ENCODE measurements at regions not wholly inside any gene's neighbourhood (a gene's known extent, or its start where the extent isn't known, plus 50 kb on each side); places are given as distances from the start of the nearest gene placed in this dataset.

DNA sequence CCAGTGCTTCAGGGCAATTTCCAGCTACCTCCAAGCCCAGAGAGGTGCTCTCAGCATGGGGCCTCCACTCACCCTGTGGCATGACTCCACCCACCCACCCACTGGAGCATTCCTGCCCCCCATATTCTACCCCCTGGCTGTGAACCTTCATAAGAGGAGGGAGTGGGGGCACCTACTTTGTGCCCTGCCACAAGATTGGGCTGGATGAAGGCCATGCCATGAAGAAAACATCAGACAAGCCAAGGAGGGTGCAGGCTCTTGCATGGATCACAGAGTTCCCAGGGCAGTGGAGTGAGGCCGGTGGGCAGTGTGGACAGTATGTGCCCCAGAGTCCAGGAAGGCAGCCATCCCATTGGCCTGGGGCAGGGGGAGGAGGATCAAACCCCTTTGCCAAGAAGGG lies 97.8 kb downstream of the UQCRFS1 start:
- TF ChIP-seq CTCF (IDR thresholded peaks at IDR 0.05; ENCODE audit: control extremely low read depth, extremely low read depth, low read depth, missing control alignments): no peak
- no peak for DNase-seq (ENCODE audit: extremely low spot score)
- CTCF ChIA-PET: no interaction called here
- POLR2A ChIA-PET: no interaction called here

- TF ChIP-seq CTCF (IDR thresholded peaks at IDR 0.05; ENCODE audit: control extremely low read depth, extremely low read depth, low read depth, missing control alignments): no peak
- POLR2A ChIA-PET: no interaction called here
Observed at GRCh38 chr19:29113838-29114237, 99.1 kb downstream of the UQCRFS1 start.

GRCh38 chr19:29111576-29111975 lies 101.4 kb downstream of the UQCRFS1 start:
- ChIA-PET POLR2A (no interaction called here), CTCF (no interaction called here)
- DNase-seq (ENCODE audit: extremely low spot score): no peak
- no peak for TF ChIP-seq CTCF (IDR thresholded peaks at IDR 0.05; ENCODE audit: control extremely low read depth, extremely low read depth, low read depth, missing control alignments)

More at GRCh38 chr19:29113838-29114237, 99.1 kb downstream of the UQCRFS1 start:
- no peak for DNase-seq (ENCODE audit: extremely low spot score)
- CTCF ChIA-PET: no interaction called here

DNA sequence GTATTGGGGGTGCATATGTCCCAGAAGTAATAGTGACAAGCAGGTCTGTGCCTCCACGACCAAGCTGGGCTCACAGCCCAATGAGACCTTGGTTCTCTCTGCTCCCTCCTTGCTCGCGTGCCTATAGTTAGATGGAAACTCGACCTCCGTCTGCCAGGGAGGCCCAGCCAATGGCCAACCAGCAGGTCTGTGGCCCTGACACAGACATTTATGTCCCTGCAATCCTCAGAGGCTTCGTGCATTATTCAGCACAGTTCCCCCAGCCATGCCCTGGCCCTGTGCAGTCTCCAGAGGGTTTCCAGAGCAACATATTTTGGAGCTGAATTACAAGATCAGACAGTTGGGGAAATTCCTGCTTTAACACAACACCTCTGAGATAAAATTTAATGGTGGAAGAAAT lies 105.1 kb downstream of the UQCRFS1 start:
- POLR2A ChIA-PET: no interaction called here
- no peak for TF ChIP-seq CTCF (IDR thresholded peaks at IDR 0.05; ENCODE audit: control extremely low read depth, extremely low read depth, low read depth, missing control alignments)
- DNase-seq (ENCODE audit: extremely low spot score): no peak
- CTCF ChIA-PET: no interaction called here

DNA sequence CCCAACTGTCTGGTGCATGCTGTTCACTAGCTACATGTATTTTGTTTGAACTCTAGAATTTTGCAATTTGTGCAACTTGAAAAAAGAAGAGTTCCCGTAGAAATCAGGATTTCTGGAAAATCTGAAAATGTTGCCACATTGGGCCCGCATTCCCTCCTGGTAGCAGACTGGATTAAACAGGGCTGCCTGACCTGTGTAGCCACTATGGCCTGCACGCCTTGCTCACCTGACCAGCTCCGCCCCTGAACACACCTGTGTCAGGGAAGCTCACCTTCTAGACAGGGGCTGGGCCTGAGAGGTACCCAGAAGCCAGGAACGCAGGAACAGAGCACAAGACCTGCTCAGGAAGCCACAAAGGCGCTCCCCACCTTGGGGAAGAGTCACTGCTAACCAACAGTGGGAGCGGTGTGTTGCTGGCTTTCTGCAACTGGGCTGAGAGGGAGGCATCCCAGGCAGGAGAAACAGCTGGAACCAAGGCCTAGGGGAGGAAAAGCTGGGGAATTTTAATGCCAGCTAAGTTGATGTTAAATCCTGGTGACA lies 106.5 kb downstream of the UQCRFS1 start:
- DNase-seq (ENCODE audit: extremely low spot score): no peak
- POLR2A ChIA-PET: no interaction called here
- CTCF ChIA-PET: no interaction called here
- no peak for TF ChIP-seq CTCF (IDR thresholded peaks at IDR 0.05; ENCODE audit: control extremely low read depth, extremely low read depth, low read depth, missing control alignments)

DNA sequence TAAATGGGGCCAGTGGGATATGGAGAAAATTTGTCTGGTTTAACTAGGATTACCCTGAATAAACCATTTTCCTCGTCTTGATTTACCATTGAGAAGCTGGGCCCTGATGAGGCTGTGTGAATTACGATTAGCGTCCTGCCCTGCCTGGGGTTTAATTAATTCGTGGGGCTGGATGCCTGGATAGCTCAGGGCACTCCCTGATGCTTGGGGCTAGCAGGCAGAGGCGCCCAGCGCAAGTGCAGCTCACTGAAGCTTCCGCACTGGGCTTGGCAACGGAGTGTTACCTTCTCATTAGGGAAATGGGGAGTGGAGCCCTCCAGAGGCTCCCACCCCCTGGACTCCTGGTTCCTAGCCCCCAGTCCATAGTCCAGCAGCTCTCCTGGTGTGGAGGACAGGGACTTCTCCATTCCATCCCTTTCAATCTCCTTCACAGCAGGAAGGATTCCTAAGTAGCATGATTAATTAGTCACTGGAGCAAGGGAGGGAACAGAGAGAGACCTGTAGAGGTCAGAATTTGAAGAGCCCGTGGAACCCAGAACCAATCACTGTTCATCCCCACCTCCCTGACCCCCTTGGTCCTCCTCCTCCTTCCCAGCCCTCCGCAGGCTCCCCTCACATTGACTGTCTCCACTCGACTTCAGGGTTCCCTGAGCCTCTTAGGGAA lies 107.2 kb downstream of the UQCRFS1 start:
- POLR2A ChIA-PET: no interaction called here
- TF ChIP-seq CTCF (IDR thresholded peaks at IDR 0.05; ENCODE audit: control extremely low read depth, extremely low read depth, low read depth, missing control alignments): no peak
- CTCF ChIA-PET: no interaction called here
- no peak for DNase-seq (ENCODE audit: extremely low spot score)
